Hepatocyte (in vitro differentiated cells): ENCODE measurements at regions not wholly inside any gene's neighbourhood (a gene's known extent, or its start where the extent isn't known, plus 50 kb on each side); places are given as distances from the start of the nearest gene placed in this dataset.

Source experiments
- EZH2 ChIP-seq: fragments of 200-600 bp; sonication (generic); IDR thresholded peaks from 2 replicates; pipeline ENCODE4 v1.6.1; 2016; ENCODE audit warnings: antibody characterized with exemption, mild to moderate bottlenecking, borderline replicate concordance
- TF ChIP-seq, protein P1 (sequence below): fragments of 200-600 bp; sonication (generic); IDR thresholded peaks from 2 replicates; pipeline ENCODE4 v1.5.1; 2016; ENCODE audit warnings: antibody characterized with exemption, mild to moderate bottlenecking; ENCODE audit not compliant: poor library complexity

DNA sequence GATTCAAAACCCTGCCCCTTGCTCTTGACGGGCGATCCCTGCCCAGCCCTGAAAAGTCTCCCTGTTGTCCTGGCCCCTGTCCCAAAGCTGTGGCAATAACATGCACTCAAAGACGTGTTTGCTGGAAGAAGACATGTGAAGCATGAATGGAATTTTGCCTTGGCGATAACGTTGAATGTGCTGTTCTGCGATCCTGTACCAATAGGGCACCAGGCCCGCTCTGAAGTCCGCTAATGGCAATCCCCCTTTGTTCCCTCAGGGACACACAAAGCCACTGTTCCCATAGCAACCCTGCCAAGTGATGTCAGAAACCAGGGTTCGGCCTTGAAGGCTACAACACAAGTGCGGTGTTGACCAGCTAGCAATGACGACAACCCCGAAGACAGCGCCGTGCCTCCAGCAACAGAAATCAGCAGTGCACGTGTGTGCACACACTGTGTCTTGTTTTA is 284.6 kb downstream of the KLF6 start:
- TF ChIP-seq, protein P1, sequence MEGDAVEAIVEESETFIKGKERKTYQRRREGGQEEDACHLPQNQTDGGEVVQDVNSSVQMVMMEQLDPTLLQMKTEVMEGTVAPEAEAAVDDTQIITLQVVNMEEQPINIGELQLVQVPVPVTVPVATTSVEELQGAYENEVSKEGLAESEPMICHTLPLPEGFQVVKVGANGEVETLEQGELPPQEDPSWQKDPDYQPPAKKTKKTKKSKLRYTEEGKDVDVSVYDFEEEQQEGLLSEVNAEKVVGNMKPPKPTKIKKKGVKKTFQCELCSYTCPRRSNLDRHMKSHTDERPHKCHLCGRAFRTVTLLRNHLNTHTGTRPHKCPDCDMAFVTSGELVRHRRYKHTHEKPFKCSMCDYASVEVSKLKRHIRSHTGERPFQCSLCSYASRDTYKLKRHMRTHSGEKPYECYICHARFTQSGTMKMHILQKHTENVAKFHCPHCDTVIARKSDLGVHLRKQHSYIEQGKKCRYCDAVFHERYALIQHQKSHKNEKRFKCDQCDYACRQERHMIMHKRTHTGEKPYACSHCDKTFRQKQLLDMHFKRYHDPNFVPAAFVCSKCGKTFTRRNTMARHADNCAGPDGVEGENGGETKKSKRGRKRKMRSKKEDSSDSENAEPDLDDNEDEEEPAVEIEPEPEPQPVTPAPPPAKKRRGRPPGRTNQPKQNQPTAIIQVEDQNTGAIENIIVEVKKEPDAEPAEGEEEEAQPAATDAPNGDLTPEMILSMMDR: no peak
- TF ChIP-seq EZH2: no peak
